Activated CD8-positive, alpha-beta memory T cell treated with anti-CD3 and anti-CD28 coated beads, Interleukin-2, amount 50 U/mL, for 1 hour (primary cell): ENCODE measurements at regions not wholly inside any gene's neighbourhood (a gene's known extent, or its start where the extent isn't known, plus 50 kb on each side); places are given as distances from the start of the nearest gene placed in this dataset.
"Not testable (repeated sequence)": the region's sequence is repeated elsewhere in the genome, so short reads cannot be mapped to it uniquely, and the experiment has no call there.

Experiments
- DNase-seq: peaks from one replicate; pipeline ENCODE4 v3.0.0-alpha.2; 2020; ENCODE audit errors: extremely low read depth

GRCh38 chr2:43149482-43150107 lies 76.8 kb downstream of the ZFP36L2 start:
- DNase-seq = no peak

DNA sequence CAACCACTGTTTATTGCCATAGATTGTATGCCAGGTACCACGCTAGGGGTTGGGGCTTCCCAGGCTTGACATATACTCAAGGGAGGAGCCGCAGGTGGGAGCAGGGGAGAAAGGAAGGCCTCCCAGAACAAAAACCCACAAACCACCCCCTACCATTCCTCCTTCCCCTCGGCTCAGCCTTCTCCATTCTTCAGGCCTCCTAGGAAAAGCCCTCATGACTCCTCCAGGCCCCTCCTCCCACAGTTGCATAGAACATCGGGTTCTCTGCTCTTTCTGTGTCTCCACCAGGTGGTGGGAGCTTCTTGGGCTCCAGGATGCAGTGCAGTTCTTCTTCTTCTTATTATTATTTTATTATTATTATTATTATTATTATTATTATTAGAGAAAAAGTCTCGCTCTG lies 80.3 kb downstream of the ZFP36L2 start:
- no peak for DNase-seq

DNA sequence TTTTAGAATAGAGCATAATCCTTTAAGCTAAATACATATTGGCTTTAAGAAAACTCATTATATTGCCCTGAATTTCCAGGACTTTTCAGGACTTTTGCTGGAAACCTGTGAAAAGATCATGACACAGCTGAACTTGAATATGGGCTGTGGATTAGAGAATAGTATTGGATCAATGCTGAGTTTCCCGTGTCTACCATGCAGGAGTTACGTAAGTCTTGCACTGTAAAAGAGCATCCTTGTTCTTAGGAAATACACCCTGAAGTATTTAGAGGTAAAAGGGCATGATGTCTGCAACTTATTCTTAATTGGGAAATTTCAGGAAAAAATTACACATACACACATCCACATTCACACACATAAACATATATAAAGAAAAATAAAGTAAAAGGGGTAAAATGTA lies 82.1 kb downstream of the ZFP36L2 start:
- DNase-seq = no peak

DNA sequence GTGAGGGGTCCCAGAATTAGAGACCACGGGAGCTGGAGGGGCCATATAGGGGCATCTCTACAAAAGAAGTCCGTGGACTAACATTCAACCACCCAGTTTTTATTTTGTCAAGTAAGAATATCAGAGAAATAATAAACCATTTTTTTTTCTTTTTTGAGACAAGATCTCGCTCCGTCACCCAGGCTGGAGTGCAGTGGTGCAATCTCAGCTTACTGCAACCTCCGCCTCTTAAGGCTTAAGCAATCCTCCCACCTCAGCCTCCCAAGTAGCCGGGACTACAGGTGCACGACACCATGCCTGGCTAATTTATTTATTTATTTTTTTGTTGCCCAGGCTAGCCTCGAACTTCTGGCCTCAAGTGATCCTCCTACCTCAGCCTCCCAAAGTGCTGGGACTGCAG lies 82.7 kb downstream of the ZFP36L2 start:
- no peak for DNase-seq

- no peak for DNase-seq
These were observed 83.4 kb downstream of the ZFP36L2 start for GRCh38 chr2:43142921-43143438.

DNA sequence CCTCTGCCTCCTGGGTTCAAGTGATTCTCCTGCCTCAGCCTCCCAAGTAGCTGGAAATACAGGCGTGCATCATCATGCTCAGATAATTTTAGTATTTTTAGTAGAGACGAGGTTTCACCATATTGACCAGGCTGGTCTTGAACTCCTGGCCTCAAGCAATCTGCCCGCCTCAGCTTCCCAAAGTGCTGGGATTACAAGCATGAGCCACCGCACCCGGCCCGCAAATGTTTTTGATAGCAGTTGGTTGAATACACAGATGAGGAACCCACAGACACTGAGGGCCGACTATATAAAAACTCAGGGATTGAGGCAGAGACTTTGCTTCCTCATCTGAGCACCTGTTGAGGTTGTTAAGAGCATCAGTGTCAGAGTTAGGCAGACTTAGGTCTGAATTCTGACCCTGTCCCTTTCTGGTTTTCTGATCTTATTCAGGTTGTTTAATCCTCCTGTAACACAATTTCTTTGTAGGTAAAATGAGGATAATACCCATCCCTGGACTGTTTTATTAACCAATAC lies 84.7 kb downstream of the ZFP36L2 start:
- DNase-seq = not testable (repeated sequence)

DNA sequence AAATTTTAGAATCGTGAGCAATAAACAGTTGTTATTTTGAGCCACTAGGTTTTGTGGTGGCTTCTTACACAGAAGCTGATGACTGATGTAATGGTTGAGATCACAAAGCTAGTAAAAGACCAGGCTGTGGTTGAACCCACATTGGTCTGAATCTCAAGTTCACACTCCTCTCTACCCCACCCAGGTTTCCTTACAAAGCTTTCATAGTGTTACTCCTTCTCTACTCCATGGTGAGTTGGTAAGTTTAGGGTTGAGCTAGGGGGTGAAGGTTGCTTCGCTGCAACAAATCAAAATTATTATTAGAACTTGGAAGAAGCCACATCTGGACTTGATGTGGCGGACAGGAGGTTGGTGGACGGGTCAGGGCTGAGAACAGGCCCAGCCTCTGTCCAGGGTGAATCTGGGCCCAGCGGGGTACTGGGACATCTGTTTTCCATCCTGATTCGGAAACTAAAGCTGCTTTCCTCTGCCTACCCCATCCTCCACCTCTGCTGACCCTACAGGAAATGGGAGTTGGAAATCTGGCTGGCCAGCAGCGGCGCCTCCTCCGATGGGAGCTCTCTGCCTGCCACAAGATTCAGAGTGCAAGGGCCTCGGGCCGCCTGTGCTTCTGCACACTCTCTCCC lies 86.3 kb downstream of the ZFP36L2 start:
- no peak for DNase-seq

DNA sequence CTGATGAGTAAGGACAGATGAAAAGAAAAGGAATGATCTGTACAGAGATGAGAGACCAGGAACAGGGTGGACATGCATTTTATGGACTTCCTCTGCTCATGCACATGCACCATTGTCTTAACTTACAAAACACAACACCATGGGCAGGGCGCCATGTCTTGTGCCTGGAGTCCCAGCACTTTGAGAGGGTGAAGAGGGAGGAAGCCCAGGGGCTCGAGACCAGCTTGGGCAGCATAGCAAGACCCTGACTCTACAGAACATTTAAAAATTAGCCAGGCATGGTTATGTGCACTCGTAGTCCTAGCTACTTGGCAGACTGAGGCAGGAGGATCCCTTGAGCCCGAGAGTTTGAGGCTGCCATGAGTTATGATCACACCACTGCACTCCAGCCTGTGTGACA lies 86.9 kb downstream of the ZFP36L2 start:
- DNase-seq = no peak

DNA sequence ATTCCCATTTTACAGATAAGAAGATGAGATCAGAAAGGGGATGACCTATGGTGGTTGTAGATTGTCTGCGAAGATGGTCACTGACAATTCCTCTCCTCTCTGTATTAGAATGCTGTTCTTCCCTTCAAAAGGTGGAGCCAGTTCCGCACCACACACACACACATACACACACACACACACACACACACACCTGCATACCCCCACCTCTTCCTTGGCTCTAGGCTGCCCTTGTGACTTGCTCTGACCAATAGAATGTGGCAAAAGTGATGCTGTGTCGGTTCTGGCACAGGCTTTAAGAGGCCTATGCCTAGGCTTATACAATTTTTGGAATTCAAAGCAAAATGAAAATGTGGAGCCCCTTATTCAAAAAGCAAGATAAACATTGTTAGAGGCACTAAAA lies 88.0 kb downstream of the ZFP36L2 start:
- no peak for DNase-seq

- peak; percentile 89 for DNase-seq
These were observed 89.5 kb downstream of the ZFP36L2 start for GRCh38 chr2:43136876-43137275.

DNA sequence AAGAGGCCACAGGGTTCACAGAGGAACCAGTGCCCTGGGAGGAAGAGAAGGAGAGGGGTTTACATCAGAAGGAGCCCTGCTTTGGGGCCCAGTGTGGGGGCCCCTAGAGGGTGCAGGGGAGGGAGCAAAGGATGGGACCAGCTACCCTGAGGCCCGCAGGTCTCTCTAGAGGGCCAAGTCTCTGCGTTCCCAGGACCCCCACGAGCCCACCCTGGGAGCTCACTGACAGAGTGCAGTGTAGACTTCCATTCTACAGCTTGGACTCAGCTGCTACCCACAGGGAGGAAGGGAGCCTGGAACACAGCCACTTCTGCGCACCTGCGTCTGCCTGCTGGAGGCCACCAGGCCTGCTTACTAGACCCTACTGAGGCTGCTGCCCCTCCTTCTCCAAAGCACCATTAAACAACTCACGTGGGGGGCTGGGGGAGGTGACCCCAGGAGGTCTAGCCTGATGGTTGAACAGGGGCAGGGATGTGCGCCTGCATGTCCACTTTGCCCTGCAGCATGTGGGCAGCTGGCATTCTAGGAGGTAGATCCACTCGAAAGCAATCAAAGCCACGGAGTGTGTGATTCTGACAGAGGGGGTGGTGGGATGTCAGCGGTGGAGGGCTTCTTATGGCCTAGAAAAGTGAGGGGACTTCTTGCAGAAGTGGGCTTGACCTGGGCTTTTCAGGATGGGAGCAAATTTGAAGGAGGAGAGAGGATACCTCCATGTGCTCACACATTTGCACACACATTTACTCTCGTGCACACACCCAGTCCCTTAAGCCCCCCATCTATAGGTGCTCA lies 90.2 kb downstream of the ZFP36L2 start:
- DNase-seq = no peak

DNA sequence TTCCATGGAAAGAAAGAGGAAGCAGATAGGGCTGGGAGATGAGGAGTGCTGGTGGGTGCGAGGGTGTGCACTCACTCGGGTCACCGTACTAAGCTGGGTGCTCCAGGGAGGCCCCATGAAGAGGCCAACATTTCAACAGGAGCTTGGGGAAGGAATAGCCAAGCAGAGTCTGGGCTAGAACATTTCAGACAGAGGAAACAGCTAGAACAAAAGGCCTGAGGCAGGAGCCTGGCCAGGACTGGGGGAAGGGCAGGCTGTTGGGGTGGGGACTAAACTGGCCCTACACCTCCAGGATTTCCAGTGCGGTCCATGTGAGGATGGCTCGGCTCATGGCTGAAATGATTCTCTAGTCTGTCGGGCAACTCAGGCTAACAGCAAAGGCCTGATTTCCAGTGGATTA lies 90.8 kb downstream of the ZFP36L2 start:
- DNase-seq = no peak

GRCh38 chr2:43134571-43134889 lies 91.9 kb downstream of the ZFP36L2 start:
- no peak for DNase-seq

DNA sequence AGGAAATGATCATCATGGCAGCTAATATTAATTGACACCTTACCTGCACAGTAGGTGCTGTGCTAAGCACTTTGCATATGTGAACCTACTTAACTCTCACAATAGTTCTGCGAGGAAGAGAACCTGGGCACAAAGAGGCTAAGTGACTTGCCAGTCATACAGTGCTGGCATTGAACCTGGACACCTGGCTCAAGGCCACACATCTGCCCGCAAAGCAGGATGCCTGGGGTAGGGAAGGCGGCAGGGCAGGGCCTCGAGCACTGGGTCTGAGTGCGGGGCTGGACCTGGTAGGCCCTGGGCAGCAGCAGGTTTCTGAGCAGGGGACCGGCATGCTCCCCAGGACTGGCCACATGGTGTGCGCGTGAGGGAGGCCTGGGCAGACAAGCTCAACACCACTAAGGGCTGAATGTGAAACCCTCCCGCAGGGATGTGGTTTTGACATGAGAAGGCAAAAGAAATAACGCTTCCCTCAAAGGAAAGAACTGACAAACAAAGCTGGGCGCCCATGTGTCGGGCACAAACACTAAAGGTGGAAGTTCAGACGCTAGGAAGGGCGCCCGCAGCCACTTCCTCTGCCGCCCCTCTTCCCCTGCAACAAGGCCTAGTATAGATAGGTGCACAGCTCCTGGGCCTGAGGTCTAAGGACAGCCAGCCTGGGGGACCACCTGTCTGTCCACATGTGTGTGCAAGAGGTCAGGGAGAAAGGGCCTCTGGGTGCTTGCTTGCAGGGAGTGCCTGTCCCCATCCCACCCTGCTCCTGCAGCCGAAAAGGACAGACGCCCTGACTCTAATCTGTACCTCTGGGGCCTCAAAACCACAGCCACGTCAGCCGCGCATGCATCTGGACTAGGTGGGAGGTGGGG lies 92.5 kb downstream of the ZFP36L2 start:
- DNase-seq = peak; percentile 86

DNA sequence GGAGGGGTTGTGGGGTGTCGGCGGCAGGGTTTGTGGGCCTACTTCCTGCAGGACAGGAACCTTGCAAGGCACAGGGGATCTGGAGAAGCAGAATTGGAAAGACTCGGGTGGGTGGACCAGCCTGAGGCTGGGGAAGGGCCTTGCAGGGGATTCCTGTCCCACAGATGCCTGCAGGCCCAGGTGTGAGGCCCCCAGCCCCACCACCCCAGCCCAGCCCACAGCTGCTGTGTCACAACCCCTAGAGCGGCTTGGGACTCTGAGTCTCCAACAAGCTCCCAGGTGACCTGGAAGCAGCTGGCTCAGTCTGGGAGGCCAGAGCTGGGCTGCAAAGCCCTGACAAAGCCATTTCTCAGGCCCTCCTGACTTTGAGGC lies 93.1 kb downstream of the ZFP36L2 start:
- DNase-seq = no peak

DNA sequence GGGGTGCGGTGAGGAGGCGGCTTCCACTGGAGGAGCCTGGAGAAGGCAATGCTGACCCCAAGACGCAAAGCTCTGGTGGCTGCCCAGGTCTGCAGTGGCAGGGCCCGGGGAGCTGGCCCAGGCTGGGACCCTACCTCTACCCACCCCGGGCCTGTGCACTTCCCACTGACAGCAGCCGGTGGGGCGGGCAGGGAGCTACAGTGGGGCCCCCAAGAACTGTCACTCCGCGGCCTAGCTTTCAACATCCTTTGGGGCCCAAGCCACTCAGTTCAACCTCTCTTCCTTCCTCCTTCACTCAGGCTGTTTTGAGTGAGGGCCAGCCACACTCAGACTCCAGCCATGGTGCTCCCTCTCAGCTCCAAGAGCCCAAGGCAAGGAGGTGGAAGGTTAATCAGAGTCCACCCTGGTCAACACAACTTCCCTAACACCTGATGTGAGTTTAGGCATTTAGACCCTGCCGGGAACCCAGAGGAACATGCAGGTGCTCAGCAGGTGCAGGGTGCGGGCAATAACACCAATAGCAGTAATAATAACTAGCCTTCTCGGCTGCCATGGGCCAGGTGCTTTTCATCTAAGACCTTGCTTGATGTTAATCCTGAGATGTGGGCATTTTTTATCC lies 93.6 kb downstream of the ZFP36L2 start:
- DNase-seq = no peak

DNA sequence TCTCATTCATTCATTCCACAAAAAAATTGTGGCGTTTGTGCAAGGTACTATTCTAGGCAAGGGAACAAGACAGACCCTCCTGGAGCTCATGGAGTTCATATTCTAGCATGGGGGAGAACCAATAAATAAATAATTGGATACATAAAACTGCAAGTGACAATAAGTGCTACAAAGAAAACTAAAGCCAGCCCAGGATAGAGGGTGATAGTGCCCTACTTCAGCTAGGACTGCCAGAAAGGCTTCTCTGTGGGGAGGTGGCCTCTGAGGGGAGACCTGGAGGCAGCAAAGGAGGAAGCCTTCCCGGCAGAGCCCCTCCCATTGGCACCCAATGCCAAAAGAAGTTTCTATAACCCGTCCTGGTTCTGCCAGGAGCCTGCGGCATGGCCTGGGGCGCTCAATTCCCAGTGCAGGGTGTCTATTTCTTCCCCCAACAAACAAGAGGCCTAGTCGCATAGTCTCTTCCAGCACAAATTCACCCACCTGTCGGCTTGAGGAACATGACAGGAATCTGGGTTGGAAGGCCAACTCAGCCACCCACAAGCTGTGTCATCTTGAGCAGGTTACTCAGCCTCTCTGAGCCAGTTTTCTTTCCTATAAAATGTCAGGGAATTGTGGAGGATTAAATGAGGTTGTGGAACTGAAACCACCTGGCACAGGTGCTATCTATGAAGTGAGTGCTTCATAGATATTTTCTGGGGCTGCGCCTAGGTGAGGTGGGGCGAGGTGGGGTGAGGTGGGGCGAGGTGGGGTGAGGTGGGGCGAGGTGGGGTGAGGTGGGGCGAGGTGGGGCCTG lies 94.3 kb downstream of the ZFP36L2 start:
- no peak for DNase-seq

DNA sequence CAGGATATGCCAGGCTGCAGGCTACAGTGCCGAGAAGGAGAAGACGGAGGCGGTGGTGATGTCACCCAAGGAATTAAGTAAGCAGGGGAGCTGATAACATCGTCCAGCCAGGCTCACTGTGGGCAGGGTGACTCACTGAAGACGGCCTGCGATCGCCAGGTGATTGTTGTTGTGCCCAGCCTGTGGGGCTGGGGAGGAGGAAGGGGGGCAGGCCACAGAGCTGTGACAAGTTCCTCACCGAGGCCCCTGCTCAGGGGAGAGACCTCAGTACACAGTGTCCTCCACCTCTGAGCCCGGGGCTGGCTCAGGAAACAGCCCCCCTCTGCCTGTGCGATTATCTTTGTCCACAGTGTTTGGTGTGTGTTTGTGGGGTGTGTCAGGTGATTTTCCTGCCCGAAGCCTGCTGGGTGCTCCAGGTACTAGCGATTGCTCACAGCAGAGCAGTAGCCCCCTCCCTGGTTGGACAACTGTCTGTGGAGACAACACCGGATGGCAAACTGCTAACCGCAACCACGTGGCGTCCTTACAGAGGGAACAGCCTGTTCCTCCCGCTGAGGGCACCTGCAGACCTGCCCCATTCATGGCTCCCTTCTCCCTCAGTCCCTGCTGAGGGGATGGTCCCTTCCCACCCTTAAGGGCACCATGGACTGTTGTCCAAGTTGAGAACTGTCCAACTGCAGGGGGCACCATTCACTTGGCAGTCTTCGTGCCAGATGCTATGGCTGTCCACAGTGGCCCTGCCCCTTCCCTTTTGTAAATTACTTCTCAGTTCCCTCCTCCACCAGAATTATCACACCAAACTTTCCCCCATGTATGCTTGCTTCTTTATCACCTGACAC lies 95.1 kb downstream of the ZFP36L2 start:
- peak; percentile 89 for DNase-seq

GRCh38 chr2:43130548-43130875 lies 95.9 kb downstream of the ZFP36L2 start:
- DNase-seq = no peak
